PC-3 (cell line): ENCODE measurements at regions not wholly inside any gene's neighbourhood (a gene's known extent, or its start where the extent isn't known, plus 50 kb on each side); places are given as distances from the start of the nearest gene placed in this dataset.

ENCODE experiments used
- ATAC-seq: fragments of 200-7000 bp; cut with Tn5 transposase; 2 replicates; pipeline ENCODE4 v1.9.1; 2020; ENCODE audit warnings: mild to moderate bottlenecking, moderate library complexity
- BruUV-seq: library from RNA; stranded (reverse); fragments of 400-500 nt; replicated peaks from 2 replicates; lab custom pipeline; 2021; lab: Mats Ljungman, UMichigan
- CTCF ChIA-PET: fragments of 300-600 bp; sonication (Branson Sonifier 250); formaldehyde crosslinking; loops from one replicate; lab custom pipeline; 2022; ENCODE audit warnings: antibody characterized with exemption; lab: Charles Lee
- POLR2A ChIA-PET: fragments of 300-600 bp; sonication (Branson Sonifier 250); formaldehyde crosslinking; loops from one replicate; lab custom pipeline; 2022; ENCODE audit warnings: antibody characterized with exemption; ENCODE audit not compliant: unreplicated experiment; lab: Charles Lee
- DNase-seq: peaks from one replicate; pipeline ENCODE4 v3.0.0-alpha.2; 2015
- H2AFZ ChIP-seq: fragments of 300-600 bp; sonication (generic); 2 replicates; pipeline ENCODE4 v1.6.0; 2016; ENCODE audit warnings: antibody characterized with exemption, low read length
- H3F3A ChIP-seq: fragments of 300-600 bp; sonication (generic); one replicate; pipeline ENCODE4 v1.6.0; 2017; ENCODE audit warnings: antibody characterized with exemption, low read length, control low read depth, mild to moderate bottlenecking; ENCODE audit not compliant: unreplicated experiment
- H3K27ac ChIP-seq: fragments of 300-600 bp; sonication (generic); 2 replicates; pipeline ENCODE4 v1.5.1; 2016; ENCODE audit warnings: mild to moderate bottlenecking, low read length
- H3K27me3 ChIP-seq: fragments of 300-600 bp; sonication (generic); 2 replicates; pipeline ENCODE4 v1.6.1; 2016; ENCODE audit warnings: low read length, mixed read lengths
- H3K36me3 ChIP-seq: fragments of 300-600 bp; sonication (generic); 2 replicates; pipeline ENCODE4 v1.6.1; 2016; ENCODE audit warnings: low read depth, mixed run types, low read length, mixed read lengths
- H3K4me1 ChIP-seq: fragments of 300-600 bp; sonication (generic); 2 replicates; pipeline ENCODE4 v1.5.1; 2016; ENCODE audit warnings: low read length; ENCODE audit not compliant: insufficient read depth
- H3K4me2 ChIP-seq: fragments of 300-600 bp; sonication (generic); 2 replicates; pipeline ENCODE4 v1.6.0; 2016; ENCODE audit warnings: low read length
- H3K4me3 ChIP-seq: fragments of 300-600 bp; sonication (generic); 2 replicates; pipeline ENCODE4 v1.5.1; 2016; ENCODE audit warnings: mild to moderate bottlenecking, low read length, mixed read lengths
- H3K79me2 ChIP-seq: fragments of 300-600 bp; sonication (generic); 2 replicates; pipeline ENCODE4 v1.6.1; 2017; ENCODE audit warnings: low read length, mixed read lengths
- H3K9ac ChIP-seq: fragments of 300-600 bp; sonication (generic); 2 replicates; pipeline ENCODE4 v1.6.0; 2016; ENCODE audit warnings: mild to moderate bottlenecking, low read length
- H3K9me2 ChIP-seq: fragments of 300-600 bp; sonication (generic); replicated peaks from 2 replicates; pipeline ENCODE4 v1.6.1; 2016; ENCODE audit warnings: mixed run types, low read length, mixed read lengths
- H3K9me3 ChIP-seq: fragments of 300-600 bp; sonication (generic); 2 replicates; pipeline ENCODE4 v1.6.1; 2016; ENCODE audit warnings: low read length, mixed read lengths
- H4K20me1 ChIP-seq: fragments of 300-600 bp; sonication (generic); 2 replicates; pipeline ENCODE4 v1.6.1; 2016; ENCODE audit warnings: low read length, mixed read lengths
- EZH2 ChIP-seq: fragments of 300-600 bp; sonication (generic); IDR thresholded peaks from one replicate; pipeline ENCODE4 v1.6.1; 2017; ENCODE audit warnings: antibody characterized with exemption, mild to moderate bottlenecking, low read length; ENCODE audit not compliant: unreplicated experiment
- EZH2phosphoT487 ChIP-seq: fragments of 300-600 bp; sonication (generic); IDR thresholded peaks from 2 replicates; pipeline ENCODE4 v1.6.1; 2018; ENCODE audit warnings: mild to moderate bottlenecking, antibody characterized with exemption, low read length, borderline replicate concordance
- intact Hi-C: fragments of 100-400 bp; cut with micrococcal nuclease; formaldehyde crosslinking; loops from 2 replicates; pipeline ENCODE4 v1.9.0; 2023
- TF ChIP-seq, protein P1 (sequence below): fragments of 300-600 bp; sonication (generic); conservative IDR thresholded peaks from 2 replicates; pipeline ENCODE4 v1.5.1; 2017; ENCODE audit warnings: antibody characterized with exemption, low read depth, mild to moderate bottlenecking, low read length

DNA sequence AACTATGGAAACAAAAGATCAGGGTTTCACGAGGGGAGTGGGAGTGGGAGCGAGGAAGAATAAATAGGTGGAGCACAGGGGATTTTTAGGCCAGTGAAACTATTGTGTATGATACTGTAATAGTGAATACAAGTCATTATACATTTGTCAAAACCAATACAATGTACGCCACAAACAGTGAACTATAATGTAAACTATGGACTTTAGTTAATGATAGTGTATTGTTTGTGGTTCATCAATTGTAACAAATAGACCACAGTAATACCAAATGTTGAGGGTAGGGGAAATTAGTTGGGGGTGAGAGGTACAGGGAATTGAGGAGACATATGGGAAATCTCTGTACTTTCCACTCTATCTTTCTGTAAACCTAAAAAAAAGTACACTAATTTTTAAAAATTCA is 218.4 kb downstream of the FRK start:
- Histone ChIP-seq H3K9me3 (no peaks in the 10 kb centered on the region), H3K79me2 (no peaks in the 10 kb centered on the region), H3F3A (no peaks in the 10 kb centered on the region), H3K27me3 (0 out of 2 replicates have a peak, but pooled peaks cover 4% of the 10 kb centered on the region), H3K4me3 (no peak overlapping the region), H2AFZ (no peak overlapping the region), H3K9me2 (no peaks in the 10 kb centered on the region), H3K27ac (no peak overlapping the region), H3K36me3 (no peaks in the 10 kb centered on the region), H4K20me1 (no peaks in the 10 kb centered on the region), H3K9ac (no peak overlapping the region), H3K4me1 (no peaks in the 10 kb centered on the region), H3K4me2 (no peak overlapping the region)
- ChIA-PET CTCF (no interaction called here), POLR2A (no interaction called here)
- no peak for DNase-seq
- TF ChIP-seq, protein P1, sequence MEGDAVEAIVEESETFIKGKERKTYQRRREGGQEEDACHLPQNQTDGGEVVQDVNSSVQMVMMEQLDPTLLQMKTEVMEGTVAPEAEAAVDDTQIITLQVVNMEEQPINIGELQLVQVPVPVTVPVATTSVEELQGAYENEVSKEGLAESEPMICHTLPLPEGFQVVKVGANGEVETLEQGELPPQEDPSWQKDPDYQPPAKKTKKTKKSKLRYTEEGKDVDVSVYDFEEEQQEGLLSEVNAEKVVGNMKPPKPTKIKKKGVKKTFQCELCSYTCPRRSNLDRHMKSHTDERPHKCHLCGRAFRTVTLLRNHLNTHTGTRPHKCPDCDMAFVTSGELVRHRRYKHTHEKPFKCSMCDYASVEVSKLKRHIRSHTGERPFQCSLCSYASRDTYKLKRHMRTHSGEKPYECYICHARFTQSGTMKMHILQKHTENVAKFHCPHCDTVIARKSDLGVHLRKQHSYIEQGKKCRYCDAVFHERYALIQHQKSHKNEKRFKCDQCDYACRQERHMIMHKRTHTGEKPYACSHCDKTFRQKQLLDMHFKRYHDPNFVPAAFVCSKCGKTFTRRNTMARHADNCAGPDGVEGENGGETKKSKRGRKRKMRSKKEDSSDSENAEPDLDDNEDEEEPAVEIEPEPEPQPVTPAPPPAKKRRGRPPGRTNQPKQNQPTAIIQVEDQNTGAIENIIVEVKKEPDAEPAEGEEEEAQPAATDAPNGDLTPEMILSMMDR = no peak
- no peak for TF ChIP-seq EZH2
- TF ChIP-seq EZH2phosphoT487 = no peak
- intact Hi-C loops = no loop called here
- ATAC-seq = no peak
- no TSS peak for BruUV-seq

GRCh38 chr6:115839583-115840181 is 221.0 kb downstream of the FRK start:
- Histone ChIP-seq H3K36me3 (no peaks in the 10 kb centered on the region), H3K4me2 (no peak overlapping the region), H3F3A (no peaks in the 10 kb centered on the region), H2AFZ (no peak overlapping the region), H4K20me1 (no peaks in the 10 kb centered on the region), H3K27ac (no peak overlapping the region), H3K9me2 (no peaks in the 10 kb centered on the region), H3K9me3 (no peaks in the 10 kb centered on the region), H3K9ac (no peak overlapping the region), H3K79me2 (no peaks in the 10 kb centered on the region), H3K27me3 (no peaks in the 10 kb centered on the region), H3K4me1 (no peaks in the 10 kb centered on the region), H3K4me3 (no peak overlapping the region)
- POLR2A ChIA-PET = interaction anchor here (0.5 kb wide), 1 partner anchor 397 kb away, joined by 6 read pairs; no protein-coding TSS in a partner anchor
- ATAC-seq = no peak
- no peak for TF ChIP-seq EZH2phosphoT487
- TF ChIP-seq, protein P1 = no peak
- intact Hi-C loops = no loop called here
- CTCF ChIA-PET = no interaction called here
- BruUV-seq = no TSS peak
- DNase-seq = no peak

- no peak overlapping the region for H3K4me2 ChIP-seq
- no peak overlapping the region for H2AFZ ChIP-seq
- intact Hi-C loops = no loop called here
- BruUV-seq = no TSS peak
- H3K9ac ChIP-seq = no peak overlapping the region
- ChIA-PET CTCF (no interaction called here), POLR2A (no interaction called here)
- ATAC-seq (no peak; the same call in 1 of the 2 replicates), DNase-seq (peak; percentile 66)
- no peaks in the 10 kb centered on the region for H3K27me3 ChIP-seq
- H3K9me3 ChIP-seq = no peaks in the 10 kb centered on the region
- no peaks in the 10 kb centered on the region for H3K9me2 ChIP-seq
- no peaks in the 10 kb centered on the region for H3K79me2 ChIP-seq
- H3K4me1 ChIP-seq = no peaks in the 10 kb centered on the region
- H3K36me3 ChIP-seq = no peaks in the 10 kb centered on the region
- no peaks in the 10 kb centered on the region for H3F3A ChIP-seq
- H4K20me1 ChIP-seq = no peaks in the 10 kb centered on the region
- H3K4me3 ChIP-seq = no peak overlapping the region
- no peak overlapping the region for H3K27ac ChIP-seq
- TF ChIP-seq, protein P1 = peak; percentile 68
- TF ChIP-seq EZH2 (no peak), EZH2phosphoT487 (no peak)
These were observed 221.8 kb downstream of the FRK start for GRCh38 chr6:115838763-115839401.
